Upper lobe of right lung (tissue), 1 donor: ENCODE measurements at regions not wholly inside any gene's neighbourhood (a gene's known extent, or its start where the extent isn't known, plus 50 kb on each side); places are given as distances from the start of the nearest gene placed in this dataset. TPM values are rescaled to one million over a fixed set of nuclear protein-coding genes. Genes with fewer than 3 reads are reported as not detected.
"Not testable (repeated sequence)": the region's sequence is repeated elsewhere in the genome, so short reads cannot be mapped to it uniquely, and the experiment has no call there.

Experiments
- ATAC-seq: fragments of 200-7000 bp; cut with Tn5 transposase; one replicate; pipeline ENCODE4 v1.9.1; 2020; ENCODE audit warnings: mild to moderate bottlenecking, moderate library complexity
- DNase-seq: peaks from one replicate; pipeline ENCODE4 v3.0.0-alpha.2; 2020
- H3K27ac ChIP-seq: fragments of 200-600 bp; one replicate; pipeline ENCODE4 v1.8.0; 2022
- H3K27me3 ChIP-seq: fragments of 200-600 bp; one replicate; pipeline ENCODE4 v1.8.0; 2022; ENCODE audit warnings: mild to moderate bottlenecking
- H3K36me3 ChIP-seq: fragments of 200-600 bp; one replicate; pipeline ENCODE4 v1.8.0; 2022
- H3K4me1 ChIP-seq: fragments of 200-600 bp; one replicate; pipeline ENCODE4 v1.8.0; 2022
- H3K4me3 ChIP-seq: fragments of 200-600 bp; one replicate; pipeline ENCODE4 v1.8.0; 2022; ENCODE audit warnings: mild to moderate bottlenecking
- H3K9me3 ChIP-seq: fragments of 200-600 bp; one replicate; pipeline ENCODE4 v1.8.0; 2022
- intact Hi-C: fragments of 100-400 bp; cut with DNase I; formaldehyde crosslinking; loops from one replicate; pipeline ENCODE4 v1.11.0; 2022
- microRNA-seq: library from miRNA; unstranded; fragments of <30 nt; microRNA quantifications from one replicate; pipeline ENCODE4 v1.2.0, GENCODE V29; 2020; ENCODE audit warnings: borderline microRNAs expressed
- TF ChIP-seq, protein P1 (sequence below): fragments of 200-600 bp; IDR thresholded peaks from one replicate; pipeline ENCODE4 v1.8.0; 2022; ENCODE audit warnings: antibody characterized with exemption
- donor health status: DM: no; HTN: yes; CAD: no; lungs with severe emphysema.

DNA sequence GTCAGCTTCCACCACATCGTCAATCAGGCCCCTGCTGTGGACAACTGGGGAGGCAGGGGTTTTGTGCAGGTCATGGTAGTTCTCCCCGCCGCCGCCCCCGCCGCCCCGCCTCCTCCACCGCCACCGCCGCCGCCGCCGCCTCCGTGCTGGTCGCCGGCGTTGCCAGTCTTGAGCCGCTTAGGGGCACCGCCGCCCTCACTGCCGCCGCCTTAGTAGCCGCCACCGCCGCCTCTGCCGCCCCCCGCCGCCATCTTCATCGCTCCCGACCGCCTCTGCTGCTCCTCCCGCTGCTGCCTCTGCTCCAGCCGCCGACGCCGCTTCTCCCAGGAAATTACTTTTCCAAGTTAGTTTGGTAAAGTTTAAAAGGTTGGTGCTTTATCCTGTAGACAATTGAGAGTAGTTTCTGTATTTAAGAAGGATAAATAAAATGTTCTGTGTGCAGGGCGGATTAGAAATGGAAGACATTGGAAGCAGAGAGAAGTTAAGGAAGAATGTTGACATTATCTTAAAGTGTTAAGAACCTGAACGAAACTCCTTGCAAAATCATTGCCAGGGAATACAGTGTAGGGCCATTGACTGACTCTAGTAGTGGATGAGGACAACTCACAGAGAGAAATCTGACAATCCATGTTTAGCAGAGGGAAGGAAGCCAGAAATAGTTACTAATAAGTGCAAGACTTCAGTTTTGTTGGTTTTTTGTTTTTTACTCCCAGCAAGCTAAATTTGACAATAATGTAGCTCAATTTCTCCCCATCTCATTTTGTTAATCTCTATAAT, 53.0 kb upstream of the GOLGA8A start:
- Histone ChIP-seq H3K4me3 (no peak overlapping the region), H3K9me3 (no peaks in the 10 kb centered on the region), H3K27ac (no peak overlapping the region), H3K27me3 (peaks cover 41% of the 10 kb centered on the region), H3K36me3 (no peaks in the 10 kb centered on the region), H3K4me1 (no peaks in the 10 kb centered on the region)
- ATAC-seq (no peak), DNase-seq (no peak)
- intact Hi-C loops, result no loop called here
- TF ChIP-seq, protein P1, sequence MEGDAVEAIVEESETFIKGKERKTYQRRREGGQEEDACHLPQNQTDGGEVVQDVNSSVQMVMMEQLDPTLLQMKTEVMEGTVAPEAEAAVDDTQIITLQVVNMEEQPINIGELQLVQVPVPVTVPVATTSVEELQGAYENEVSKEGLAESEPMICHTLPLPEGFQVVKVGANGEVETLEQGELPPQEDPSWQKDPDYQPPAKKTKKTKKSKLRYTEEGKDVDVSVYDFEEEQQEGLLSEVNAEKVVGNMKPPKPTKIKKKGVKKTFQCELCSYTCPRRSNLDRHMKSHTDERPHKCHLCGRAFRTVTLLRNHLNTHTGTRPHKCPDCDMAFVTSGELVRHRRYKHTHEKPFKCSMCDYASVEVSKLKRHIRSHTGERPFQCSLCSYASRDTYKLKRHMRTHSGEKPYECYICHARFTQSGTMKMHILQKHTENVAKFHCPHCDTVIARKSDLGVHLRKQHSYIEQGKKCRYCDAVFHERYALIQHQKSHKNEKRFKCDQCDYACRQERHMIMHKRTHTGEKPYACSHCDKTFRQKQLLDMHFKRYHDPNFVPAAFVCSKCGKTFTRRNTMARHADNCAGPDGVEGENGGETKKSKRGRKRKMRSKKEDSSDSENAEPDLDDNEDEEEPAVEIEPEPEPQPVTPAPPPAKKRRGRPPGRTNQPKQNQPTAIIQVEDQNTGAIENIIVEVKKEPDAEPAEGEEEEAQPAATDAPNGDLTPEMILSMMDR, result no peak

DNA sequence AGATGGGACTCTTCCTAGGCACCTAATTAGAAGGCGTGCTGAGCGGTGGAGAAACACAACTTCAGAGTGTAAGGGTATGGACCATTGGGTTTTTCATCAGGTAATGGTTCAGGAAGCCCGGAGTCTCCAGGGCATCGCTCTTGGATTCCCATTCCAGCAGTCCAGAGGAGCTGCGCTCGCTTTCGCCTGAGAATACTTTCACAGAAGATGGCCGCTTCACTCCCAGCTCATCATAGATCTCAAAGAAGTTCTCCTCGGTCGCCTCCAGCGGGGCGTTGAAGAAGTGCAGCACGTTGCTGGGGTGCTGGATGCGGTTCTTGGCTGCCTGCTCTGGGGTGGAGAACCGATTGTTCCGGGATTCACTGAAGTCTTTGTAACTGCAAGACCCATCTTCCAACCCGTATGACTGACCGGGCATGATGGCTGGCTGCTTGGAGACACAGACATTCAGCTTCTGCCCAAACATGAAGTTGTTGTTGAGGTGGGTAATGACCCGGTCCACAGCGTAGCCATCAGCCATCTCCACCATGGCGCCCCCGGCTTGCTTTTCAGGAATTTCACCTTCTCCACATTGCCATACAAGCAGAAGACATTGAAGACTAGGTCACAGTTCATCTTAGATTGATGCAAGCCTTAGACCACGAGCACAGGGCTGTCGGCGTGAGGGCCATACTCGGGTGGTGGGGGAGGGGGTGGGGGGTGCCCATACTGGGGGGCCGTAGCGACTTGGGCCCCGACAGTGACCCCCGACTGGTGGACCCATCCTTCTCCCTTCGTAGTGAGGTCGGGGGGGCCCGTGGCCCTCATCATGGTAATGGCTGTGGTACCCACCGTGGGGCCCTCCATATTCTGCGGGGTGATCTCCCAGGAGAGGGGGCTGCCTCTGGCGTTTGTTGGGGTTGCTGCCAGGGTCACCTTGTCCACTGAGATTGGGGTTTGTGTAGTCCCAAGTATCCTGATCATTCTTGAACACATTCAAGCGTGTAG, 51.7 kb upstream of the GOLGA8A start:
- H3K9me3 ChIP-seq, H3K4me3 ChIP-seq, H3K4me1 ChIP-seq, DNase-seq, ATAC-seq, H3K27ac ChIP-seq, intact Hi-C loops, H3K36me3 ChIP-seq: not testable (repeated sequence)
- H3K27me3 ChIP-seq, result peaks cover 28% of the 10 kb centered on the region

Small RNA genes lying in the stretch of these regions (microRNA-seq; reads per million reads assigned to microRNA genes)
- not detected for gene MIR1233-2
